Renal pelvis (tissue), 1 donor: ENCODE measurements at regions not wholly inside any gene's neighbourhood (a gene's known extent, or its start where the extent isn't known, plus 50 kb on each side); places are given as distances from the start of the nearest gene placed in this dataset.
"Not testable (repeated sequence)": the region's sequence is repeated elsewhere in the genome, so short reads cannot be mapped to it uniquely, and the experiment has no call there.

Experiments
- DNase-seq: peaks from one replicate; pipeline ENCODE4 v3.0.0-alpha.2; 2013

DNA sequence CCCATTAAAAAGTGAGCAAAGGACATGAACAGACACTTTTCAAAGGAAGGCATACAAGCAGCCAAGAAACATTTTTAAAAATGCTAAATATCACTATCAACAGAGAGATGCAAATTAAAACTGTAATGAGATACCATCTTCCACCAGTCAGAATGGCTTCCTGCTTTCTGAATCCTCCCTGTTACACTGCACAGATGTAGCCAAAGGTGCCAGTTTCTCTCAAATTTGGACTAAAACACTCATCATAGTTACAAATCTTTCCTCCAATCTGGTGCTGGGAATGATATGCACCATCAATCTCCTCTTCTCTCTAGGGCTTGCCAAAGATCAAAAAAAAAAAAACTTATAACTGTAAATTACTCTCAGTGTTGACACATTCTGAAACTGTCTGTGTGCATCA is 311.8 kb upstream of the CLEC14A start:
- no peak for DNase-seq

DNA sequence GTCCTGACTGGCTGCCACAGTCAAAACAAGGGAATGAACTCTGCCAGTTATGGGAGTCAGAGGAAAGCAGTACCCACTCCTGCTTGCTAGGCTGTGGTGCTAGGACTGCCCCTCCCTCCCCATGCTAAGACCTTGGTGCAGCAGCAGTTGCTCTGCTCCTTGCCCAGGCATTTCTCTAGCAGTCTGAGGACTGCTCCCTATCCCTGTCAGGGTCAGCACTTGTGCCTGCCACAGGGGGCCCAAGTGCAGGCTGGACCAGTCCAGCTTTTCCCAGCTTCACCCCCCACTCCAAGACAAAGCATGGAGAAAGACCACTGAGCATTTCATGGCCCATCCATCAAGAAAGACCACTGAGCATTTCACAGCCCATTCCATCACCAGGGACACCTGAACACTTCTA is 305.8 kb upstream of the CLEC14A start:
- DNase-seq = no peak

- DNase-seq = no peak
Measured at GRCh38 chr14:38559711-38560110, 303.8 kb upstream of the CLEC14A start.

DNA sequence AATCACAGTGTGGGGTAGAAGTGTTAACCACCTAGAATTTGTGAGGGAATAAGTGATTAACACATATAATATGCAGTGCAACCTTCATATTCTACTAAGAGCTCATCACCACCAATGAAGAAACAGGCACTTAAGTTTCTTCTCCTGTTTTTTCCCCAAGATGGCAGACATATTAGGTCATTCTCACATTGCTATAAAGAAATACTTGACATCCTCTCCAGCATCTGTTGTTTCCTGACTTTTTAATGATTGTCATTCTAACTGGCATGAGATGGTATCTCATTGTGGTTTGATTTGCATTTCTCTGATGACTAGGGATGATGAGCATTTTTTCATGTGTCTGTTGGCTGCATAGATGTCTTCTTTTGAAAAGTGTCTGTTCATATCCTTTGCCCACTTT is 301.5 kb upstream of the CLEC14A start:
- not testable (repeated sequence) for DNase-seq

DNA sequence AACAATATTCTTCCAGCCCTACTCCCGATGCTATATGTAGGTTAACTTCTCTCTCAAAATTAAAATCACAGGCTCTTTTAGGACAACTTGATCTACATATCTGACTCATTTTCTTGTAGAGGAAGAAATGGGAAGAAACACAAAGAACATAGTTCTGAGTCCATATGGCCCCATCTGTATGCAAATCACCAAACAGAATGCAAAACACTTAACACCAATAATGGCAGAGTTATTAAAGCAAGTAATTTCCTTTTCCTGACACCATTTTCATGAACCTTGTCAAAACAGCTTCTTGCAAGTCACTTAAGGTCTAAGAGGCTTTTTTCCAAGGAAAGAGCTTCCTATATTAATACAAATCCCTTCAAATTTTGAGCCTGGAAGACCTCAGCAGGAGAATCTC is 300.4 kb upstream of the CLEC14A start:
- no peak for DNase-seq

GRCh38 chr14:38554026-38554425 is 298.1 kb upstream of the CLEC14A start:
- DNase-seq = no peak

DNA sequence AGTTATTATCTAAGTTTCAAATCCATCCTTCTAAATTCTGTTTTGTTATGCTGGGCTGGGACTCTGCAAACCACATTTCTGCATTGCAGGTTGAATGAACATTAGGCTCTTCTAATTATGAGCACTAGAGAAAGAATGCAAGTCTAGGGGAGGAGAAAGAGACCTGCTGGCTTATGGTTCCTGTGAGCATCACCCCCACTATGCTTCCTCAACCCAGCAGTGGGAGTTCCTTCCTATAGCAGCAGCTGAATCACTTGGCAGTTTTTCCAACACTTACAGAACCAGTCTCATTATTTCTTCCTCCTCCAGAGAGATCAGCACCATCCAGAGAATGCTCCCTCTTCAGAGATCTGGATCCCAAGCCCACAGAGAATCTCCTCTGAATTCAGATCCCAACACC is 297.7 kb upstream of the CLEC14A start:
- no peak for DNase-seq

- no peak for DNase-seq
Measured at GRCh38 chr14:38549564-38549963, 293.7 kb upstream of the CLEC14A start.

- DNase-seq = no peak
Measured at GRCh38 chr14:38547961-38548490, 292.1 kb upstream of the CLEC14A start.

DNA sequence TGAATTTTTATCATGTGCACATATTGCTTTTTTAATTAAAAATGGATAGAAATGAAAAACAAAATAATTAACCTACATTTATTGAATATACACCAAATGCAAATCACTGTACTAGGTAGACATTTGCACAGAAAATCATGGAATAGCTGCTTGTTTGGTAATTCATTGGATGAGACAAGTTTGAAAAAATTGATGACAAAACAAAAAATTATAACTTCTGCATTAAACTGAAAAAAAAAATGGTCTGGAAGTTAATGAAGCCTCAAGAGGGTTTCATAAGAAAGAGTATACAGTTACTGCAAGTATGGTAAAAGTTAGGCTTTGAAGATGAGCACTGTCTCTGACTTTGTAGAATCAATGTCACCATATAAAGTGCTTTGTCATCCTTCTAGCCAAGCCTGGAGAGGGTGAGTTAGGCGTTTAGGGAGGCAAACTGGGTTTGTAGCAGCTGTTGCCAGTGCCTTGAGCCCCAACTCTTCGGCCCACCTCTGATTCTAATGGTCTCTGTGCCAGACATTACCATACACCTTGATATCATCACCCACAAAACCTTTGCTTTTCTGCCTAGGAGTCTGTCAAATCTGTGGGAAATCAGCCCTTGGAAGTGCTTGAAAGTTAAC is 291.1 kb upstream of the CLEC14A start:
- DNase-seq = no peak

DNA sequence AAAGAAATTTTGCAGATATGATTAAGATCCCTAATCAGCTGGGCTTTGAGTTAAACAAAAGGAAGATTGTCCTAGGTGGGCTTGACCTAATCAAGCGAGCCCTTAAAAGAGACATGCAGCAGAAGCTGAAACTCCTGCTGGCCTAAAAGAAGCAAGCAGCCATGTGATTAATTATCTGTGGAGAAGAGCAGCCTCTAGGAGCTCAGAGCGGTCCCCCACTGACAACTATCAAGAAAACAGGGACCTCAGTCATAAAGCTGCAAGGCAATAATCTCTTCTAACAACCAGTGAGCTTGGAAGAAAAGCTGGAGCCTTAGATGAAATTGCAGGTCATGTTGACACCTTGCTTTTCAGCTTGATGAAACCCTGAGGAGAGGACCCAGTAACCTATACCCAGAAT is 288.9 kb upstream of the CLEC14A start:
- DNase-seq = no peak

DNA sequence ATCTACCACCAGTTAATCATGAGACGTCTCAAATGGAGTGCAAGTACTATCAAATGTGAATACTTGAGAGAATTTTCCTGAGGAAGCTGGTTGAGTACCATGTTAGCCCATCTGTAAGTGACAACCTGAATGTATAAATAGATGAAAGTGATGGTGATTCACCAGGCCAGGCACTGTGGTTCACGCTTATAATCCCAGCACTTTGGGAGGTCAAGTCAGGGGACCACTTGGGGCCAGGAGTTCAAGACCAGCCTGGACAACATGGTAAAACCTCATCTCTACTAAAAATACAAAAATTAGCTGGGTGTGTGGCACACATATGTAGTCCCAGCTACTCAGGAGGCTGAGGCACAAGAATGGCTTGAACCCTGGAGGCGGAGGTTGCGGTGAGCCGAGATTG is 288.0 kb upstream of the CLEC14A start:
- DNase-seq = not testable (repeated sequence)

DNA sequence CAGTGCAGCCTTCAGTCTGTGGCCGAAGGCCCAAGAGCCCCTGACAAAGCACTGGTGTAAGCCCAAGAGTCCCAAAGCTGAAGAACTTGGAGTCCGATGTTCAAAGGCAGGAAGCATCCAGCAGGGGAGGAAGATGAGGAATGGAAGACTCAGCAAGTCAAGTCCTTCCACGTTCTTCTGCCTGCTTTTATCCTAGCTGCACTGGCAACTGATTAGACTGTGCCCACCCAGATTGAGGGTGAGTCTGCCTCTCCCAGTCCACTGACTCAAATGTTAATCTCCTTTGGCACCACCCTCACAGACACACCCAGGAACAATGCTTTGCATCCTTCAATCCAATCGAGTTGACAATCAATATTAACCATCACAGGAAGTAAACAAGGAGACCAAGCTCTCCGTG is 282.2 kb upstream of the CLEC14A start:
- DNase-seq = not testable (repeated sequence)

GRCh38 chr14:38536376-38537038 is 280.6 kb upstream of the CLEC14A start:
- DNase-seq = no peak

GRCh38 chr14:38528582-38528981 is 272.7 kb upstream of the CLEC14A start:
- DNase-seq = no peak

DNA sequence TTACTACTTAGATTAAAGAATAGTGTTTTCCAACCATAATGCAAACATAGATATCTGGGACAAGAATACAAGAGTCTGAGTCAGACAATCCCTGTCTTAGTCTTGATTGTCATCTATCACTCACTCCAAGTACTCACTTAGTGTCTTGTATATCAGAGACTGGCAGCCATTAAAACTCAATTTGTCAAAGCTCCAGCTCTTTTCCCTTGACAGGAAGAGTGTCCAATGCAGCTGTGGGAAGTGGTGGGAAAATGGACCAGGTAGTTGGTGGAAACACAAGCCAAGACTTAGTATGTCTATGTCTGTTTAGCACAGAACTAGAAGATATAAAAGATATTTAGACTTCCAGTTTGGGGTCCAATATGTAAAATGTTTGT is 271.6 kb upstream of the CLEC14A start:
- DNase-seq = no peak

DNA sequence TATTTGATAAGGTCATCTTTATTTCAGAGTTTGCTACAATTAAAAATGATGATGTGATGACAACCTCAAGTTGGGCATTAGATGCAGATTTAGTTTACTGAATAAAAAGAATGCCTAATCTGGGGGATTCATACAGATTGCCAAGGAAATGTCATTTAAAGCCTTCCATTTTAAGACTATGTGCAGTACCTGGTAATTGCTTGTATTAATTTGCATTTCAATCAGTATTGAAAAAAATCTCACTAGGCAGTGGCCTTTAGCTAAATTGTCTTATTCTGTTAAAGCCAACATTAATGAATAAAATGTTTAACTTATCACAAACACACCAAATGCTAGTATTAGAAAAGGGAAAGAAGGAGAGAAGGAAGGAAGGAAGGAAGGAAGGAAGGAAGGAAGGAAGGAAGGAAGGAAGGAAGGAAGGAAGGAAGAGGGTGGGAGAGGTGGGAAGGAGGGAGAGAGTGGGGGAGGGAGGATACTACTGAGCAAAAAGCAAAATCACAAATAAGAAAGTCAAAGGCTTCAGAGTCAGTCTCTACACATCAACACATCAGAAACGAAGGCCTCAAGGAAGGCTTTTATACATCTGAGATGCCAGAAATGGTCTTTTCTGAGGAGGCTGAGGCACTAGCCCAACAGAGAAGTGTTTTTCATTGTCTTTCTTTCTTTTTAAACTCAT is 271.1 kb upstream of the CLEC14A start:
- no peak for DNase-seq

GRCh38 chr14:38524636-38525509 is 269.0 kb upstream of the CLEC14A start:
- DNase-seq = no peak

- DNase-seq = no peak
Measured at GRCh38 chr14:38522724-38523123, 266.8 kb upstream of the CLEC14A start.

GRCh38 chr14:38521591-38521990 is 265.7 kb upstream of the CLEC14A start:
- DNase-seq = no peak

- DNase-seq = no peak
Measured at GRCh38 chr14:38517426-38517825, 261.5 kb upstream of the CLEC14A start.

DNA sequence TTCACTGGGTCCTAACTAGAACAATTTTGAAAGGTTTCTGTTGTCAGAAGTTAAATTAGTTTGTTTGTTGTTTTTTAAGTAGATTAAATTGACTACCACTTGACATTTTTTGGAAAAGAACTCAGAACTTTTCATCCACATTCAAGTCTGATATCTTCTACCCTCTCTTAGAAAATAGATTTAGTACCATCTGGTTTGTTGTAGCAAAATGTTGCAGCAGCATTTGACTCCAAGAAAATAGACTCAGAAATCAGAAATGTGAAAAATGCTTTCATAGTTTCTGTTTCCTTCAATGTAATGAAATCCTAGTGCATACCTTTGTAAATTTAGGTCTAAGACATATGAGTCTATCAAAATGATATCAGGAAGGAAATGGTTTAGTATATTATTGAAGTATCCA is 256.3 kb upstream of the CLEC14A start:
- DNase-seq = no peak
